MCF 10A (cell line): ENCODE measurements at regions not wholly inside any gene's neighbourhood (a gene's known extent, or its start where the extent isn't known, plus 50 kb on each side); places are given as distances from the start of the nearest gene placed in this dataset.
"Not testable (repeated sequence)": the region's sequence is repeated elsewhere in the genome, so short reads cannot be mapped to it uniquely, and the experiment has no call there.

ENCODE experiments used
- BruUV-seq: library from RNA; stranded (reverse); fragments of 400-500 nt; replicated peaks from 2 replicates; lab custom pipeline; 2021; lab: Mats Ljungman, UMichigan
- CTCF ChIA-PET: fragments of 300-600 bp; sonication (Branson Sonifier 250); formaldehyde crosslinking; extraction: SDS; loops from one replicate; lab custom pipeline; 2021; ENCODE audit warnings: antibody characterized with exemption, inconsistent platforms; lab: Yijun Ruan, JAX
- POLR2A ChIA-PET: fragments of 300-600, 350-650 bp; sonication (Branson Sonifier 250); formaldehyde crosslinking; extraction: SDS; loops from one replicate; lab custom pipeline; 2020; ENCODE audit warnings: antibody characterized with exemption, inconsistent platforms; lab: Yijun Ruan, JAX
- DNase-seq: peaks from one replicate; pipeline ENCODE4 v3.0.0-alpha.2; 2018; ENCODE audit not compliant: unreplicated experiment
- H3K27ac Mint-ChIP-seq: one replicate; pipeline ENCODE4 v1.8.0; 2022; ENCODE audit warnings: mild to moderate bottlenecking, low read depth, mixed read lengths; ENCODE audit not compliant: unreplicated experiment
- H3K27me3 Mint-ChIP-seq: one replicate; pipeline ENCODE4 v1.8.0; 2022; ENCODE audit warnings: mixed read lengths; ENCODE audit not compliant: insufficient read depth, unreplicated experiment
- H3K36me3 Mint-ChIP-seq: one replicate; pipeline ENCODE4 v1.8.0; 2022; ENCODE audit warnings: mild to moderate bottlenecking, moderate library complexity, mixed read lengths; ENCODE audit not compliant: insufficient read depth, unreplicated experiment
- H3K4me1 Mint-ChIP-seq: one replicate; pipeline ENCODE4 v1.8.0; 2022; ENCODE audit warnings: mixed read lengths; ENCODE audit not compliant: insufficient read depth, unreplicated experiment
- H3K4me3 Mint-ChIP-seq: one replicate; pipeline ENCODE4 v1.8.0; 2022; ENCODE audit warnings: mild to moderate bottlenecking, moderate library complexity, mixed read lengths; ENCODE audit not compliant: unreplicated experiment
- H3K9me3 Mint-ChIP-seq: one replicate; pipeline ENCODE4 v1.8.0; 2022; ENCODE audit warnings: mixed read lengths; ENCODE audit not compliant: unreplicated experiment
- CTCF ChIP-seq: fragments of 200-600 bp; IDR thresholded peaks from one replicate; pipeline ENCODE4 v1.8.0; 2022; ENCODE audit warnings: antibody characterized with exemption, mild to moderate bottlenecking; ENCODE audit not compliant: unreplicated experiment
- intact Hi-C: fragments of 100-400 bp; cut with micrococcal nuclease; formaldehyde crosslinking; loops from 2 replicates; pipeline ENCODE4 v1.14.1; 2022

GRCh38 chr4:97028785-97029184, 1114.5 kb downstream of the STPG2 start:
- Mint-ChIP-seq H3K27me3 (no peaks in the 10 kb centered on the region), H3K4me3 (no peak overlapping the region), H3K4me1 (no peaks in the 10 kb centered on the region), H3K27ac (no peak overlapping the region), H3K36me3 (no peaks in the 10 kb centered on the region), H3K9me3 (no peaks in the 10 kb centered on the region)
- POLR2A ChIA-PET, result no interaction called here
- intact Hi-C loops, result no loop called here
- CTCF ChIA-PET, result no interaction called here
- DNase-seq, result no peak
- TF ChIP-seq CTCF, result no peak
- BruUV-seq, result no TSS peak

GRCh38 chr4:97037411-97038145, 1105.7 kb downstream of the STPG2 start:
- DNase-seq, H3K27ac Mint-ChIP-seq, intact Hi-C loops, H3K4me1 Mint-ChIP-seq, H3K36me3 Mint-ChIP-seq, H3K9me3 Mint-ChIP-seq, CTCF ChIA-PET, BruUV-seq, H3K4me3 Mint-ChIP-seq, H3K27me3 Mint-ChIP-seq: not testable (repeated sequence)
- POLR2A ChIA-PET, result interaction anchor here (0.6 kb wide), 1 partner anchor 132 kb away, joined by 3 read pairs; no protein-coding TSS in a partner anchor

- intact Hi-C loops, result no loop called here
- H3K4me3 Mint-ChIP-seq, result no peak overlapping the region
- H3K27me3 Mint-ChIP-seq, result no peaks in the 10 kb centered on the region
- TF ChIP-seq CTCF, result no peak
- H3K4me1 Mint-ChIP-seq, result no peaks in the 10 kb centered on the region
- ChIA-PET CTCF (no interaction called here), POLR2A (no interaction called here)
- BruUV-seq, result no TSS peak
- no peaks in the 10 kb centered on the region for H3K9me3 Mint-ChIP-seq
- H3K27ac Mint-ChIP-seq, result no peak overlapping the region
- no peak for DNase-seq
- no peaks in the 10 kb centered on the region for H3K36me3 Mint-ChIP-seq
These were observed 1105.1 kb downstream of the STPG2 start for GRCh38 chr4:97038146-97038516.

GRCh38 chr4:97072666-97073065, 1070.6 kb downstream of the STPG2 start:
- Mint-ChIP-seq H3K27ac (no peak overlapping the region), H3K9me3 (no peaks in the 10 kb centered on the region), H3K27me3 (no peaks in the 10 kb centered on the region), H3K4me1 (no peaks in the 10 kb centered on the region), H3K4me3 (no peak overlapping the region), H3K36me3 (no peaks in the 10 kb centered on the region)
- no peak for DNase-seq
- BruUV-seq, result no TSS peak
- ChIA-PET POLR2A (no interaction called here), CTCF (interaction anchor here (0.5 to 0.6 kb wide), 2 partner anchors 40 to 733 kb away, joined by 3 to 4 read pairs; no protein-coding TSS in a partner anchor)
- intact Hi-C loops, result no loop called here
- TF ChIP-seq CTCF, result no peak
